ENCODE measurements at regions not wholly inside any gene's neighbourhood (a gene's known extent, or its start where the extent isn't known, plus 50 kb on each side); places are given as distances from the start of the nearest gene placed in this dataset.

- FAIRE-seq, result no peak
- peak; percentile 57 for DNase-seq (ENCODE audit: low read depth)
These were observed 57.8 kb upstream of the CTBP2 start for GRCh38 chr10:125217990-125218675.

GRCh38 chr10:125216861-125217260 is 56.5 kb upstream of the CTBP2 start:
- FAIRE-seq (no peak), DNase-seq (ENCODE audit: low read depth) (no peak)
- TF ChIP-seq CTCF (IDR thresholded peaks at IDR 0.05; ENCODE audit: insufficient read depth, low read length, severe bottlenecking), result no peak
- Histone ChIP-seq H3K4me3 (ENCODE audit: low read depth, low read length) (no peak overlapping the region), H3K27me3 (ENCODE audit: control insufficient read depth, insufficient read depth, low read length) (no peaks in the 10 kb centered on the region), H3K36me3 (ENCODE audit: control insufficient read depth, insufficient read depth, low read length) (no peaks in the 10 kb centered on the region)

More at GRCh38 chr10:125217990-125218675, 57.8 kb upstream of the CTBP2 start:
- no peak for TF ChIP-seq CTCF (IDR thresholded peaks at IDR 0.05; ENCODE audit: insufficient read depth, low read length, severe bottlenecking)
- Histone ChIP-seq H3K4me3 (ENCODE audit: low read depth, low read length) (no peak overlapping the region), H3K36me3 (ENCODE audit: control insufficient read depth, insufficient read depth, low read length) (no peaks in the 10 kb centered on the region), H3K27me3 (ENCODE audit: control insufficient read depth, insufficient read depth, low read length) (no peaks in the 10 kb centered on the region)

- FAIRE-seq, result no peak
- no peak for TF ChIP-seq CTCF (IDR thresholded peaks at IDR 0.05; ENCODE audit: insufficient read depth, low read length, severe bottlenecking)
- H3K27me3 ChIP-seq (ENCODE audit: control insufficient read depth, insufficient read depth, low read length), result no peaks in the 10 kb centered on the region
- H3K36me3 ChIP-seq (ENCODE audit: control insufficient read depth, insufficient read depth, low read length), result no peaks in the 10 kb centered on the region
- DNase-seq (ENCODE audit: low read depth), result no peak
- no peak overlapping the region for H3K4me3 ChIP-seq (ENCODE audit: low read depth, low read length)
These were observed 55.9 kb upstream of the CTBP2 start for GRCh38 chr10:125216309-125216708.

- DNase-seq (ENCODE audit: low read depth) (no peak), FAIRE-seq (no peak)
- no peak for TF ChIP-seq CTCF (IDR thresholded peaks at IDR 0.05; ENCODE audit: insufficient read depth, low read length, severe bottlenecking)
- Histone ChIP-seq H3K36me3 (ENCODE audit: control insufficient read depth, insufficient read depth, low read length) (no peaks in the 10 kb centered on the region), H3K27me3 (ENCODE audit: control insufficient read depth, insufficient read depth, low read length) (no peaks in the 10 kb centered on the region), H3K4me3 (ENCODE audit: low read depth, low read length) (no peak overlapping the region)
These were observed 53.9 kb upstream of the CTBP2 start for GRCh38 chr10:125214283-125214570.

- Histone ChIP-seq H3K36me3 (ENCODE audit: control insufficient read depth, insufficient read depth, low read length) (no peaks in the 10 kb centered on the region), H3K4me3 (ENCODE audit: low read depth, low read length) (no peak overlapping the region), H3K27me3 (ENCODE audit: control insufficient read depth, insufficient read depth, low read length) (no peaks in the 10 kb centered on the region)
- FAIRE-seq, result peak; percentile 43
- no peak for TF ChIP-seq CTCF (IDR thresholded peaks at IDR 0.05; ENCODE audit: insufficient read depth, low read length, severe bottlenecking)
- DNase-seq (ENCODE audit: low read depth), result no peak
These were observed 53.3 kb upstream of the CTBP2 start for GRCh38 chr10:125213541-125214282.
